NCI-H82 treated with DMSO at 0.1 percent for 48 hours (cell line): ENCODE measurements at regions not wholly inside any gene's neighbourhood (a gene's known extent, or its start where the extent isn't known, plus 50 kb on each side); places are given as distances from the start of the nearest gene placed in this dataset.
"Not testable (repeated sequence)": the region's sequence is repeated elsewhere in the genome, so short reads cannot be mapped to it uniquely, and the experiment has no call there.

Experiments used
- DNase-seq: peaks from one replicate; lab custom pipeline; 2025; ENCODE audit not compliant: unreplicated experiment; lab: John Stamatoyannopoulos, UW

- DNase-seq: no peak
Measured at GRCh38 chr9:94188246-94188645, 70.9 kb upstream of the ZNF169 start.

GRCh38 chr9:94191706-94192105 lies 67.4 kb upstream of the ZNF169 start:
- DNase-seq: not testable (repeated sequence)

- DNase-seq: no peak
Measured at GRCh38 chr9:94198414-94198813, 60.7 kb upstream of the ZNF169 start.

- DNase-seq: no peak
Measured at GRCh38 chr9:94199776-94200175, 59.3 kb upstream of the ZNF169 start.

DNA sequence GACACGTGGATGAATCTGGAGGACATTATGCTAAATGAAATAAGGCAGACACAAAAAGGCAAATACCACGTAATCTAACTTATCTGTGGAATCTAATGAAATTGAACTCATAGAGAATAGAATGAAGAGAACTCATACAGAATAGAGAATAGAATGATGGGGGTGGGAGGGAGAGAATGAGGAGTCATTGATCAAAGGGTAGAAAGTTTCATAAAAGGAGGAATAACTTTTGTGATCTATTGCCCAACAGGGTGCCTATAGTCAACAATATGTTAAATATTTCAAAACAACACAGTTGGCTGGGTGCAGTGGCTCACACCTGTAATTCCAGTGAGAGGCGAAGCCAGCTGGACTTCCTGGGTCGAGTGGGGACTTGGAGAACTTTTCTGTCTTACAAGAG lies 54.9 kb upstream of the ZNF169 start:
- DNase-seq: no peak

DNA sequence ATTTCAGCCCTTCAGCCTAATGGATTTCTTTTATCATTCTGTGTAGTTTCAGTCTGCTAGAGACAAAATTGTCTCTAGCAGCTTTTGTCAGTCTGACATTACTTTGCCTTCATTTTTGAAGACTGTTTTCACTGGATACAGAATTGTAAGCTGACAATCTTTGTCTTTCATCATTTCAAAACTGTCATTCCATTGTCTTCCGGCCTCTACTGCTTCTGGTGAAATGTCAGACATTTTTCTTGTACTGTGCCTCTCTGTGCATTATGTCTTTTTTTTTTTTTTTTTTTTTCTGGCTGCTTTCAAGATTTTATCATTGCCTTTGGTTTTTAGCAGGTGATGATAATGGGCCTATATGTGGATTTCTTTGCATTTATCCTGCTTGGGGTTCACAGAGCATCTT lies 51.3 kb upstream of the ZNF169 start:
- no peak for DNase-seq
